Psoas muscle (tissue), 7 donors: ENCODE measurements at regions not wholly inside any gene's neighbourhood (a gene's known extent, or its start where the extent isn't known, plus 50 kb on each side); places are given as distances from the start of the nearest gene placed in this dataset.

Experiments used
- ATAC-seq, 4 donors: fragments of 200-7000 bp; cut with Tn5 transposase; one replicate each; pipeline ENCODE4 v1.9.1; 2020; ENCODE audit warnings: moderate library complexity in 3 of 4, mild to moderate bottlenecking in 2 of 4
- DNase-seq, 2 donors: peaks; one replicate each; pipeline ENCODE4 v3.0.0-alpha.2; 2020
- H3K27ac ChIP-seq: fragments of 200-600 bp; one replicate; pipeline ENCODE4 v1.8.0; 2022
- H3K27me3 ChIP-seq, 3 donors: fragments of 200-600 bp in 1 of 3; one replicate each; pipeline versions ENCODE4 v1.6.1 to v1.8.0; 2013 to 2022; ENCODE audit warnings: low read length in 2 of 3, mild to moderate bottlenecking in 2 of 3, moderate library complexity in 1 of 3; ENCODE audit not compliant: insufficient read depth in 3 of 3
- H3K36me3 ChIP-seq, 2 donors: fragments of 200-600 bp in 1 of 2; one replicate each; pipeline versions ENCODE4 v1.6.1 to v1.8.0; 2013 to 2022; ENCODE audit warnings: low read depth in 1 of 2, mild to moderate bottlenecking in 1 of 2, moderate library complexity in 1 of 2; ENCODE audit not compliant: insufficient read depth in 1 of 2
- H3K4me1 ChIP-seq: fragments of 200-600 bp; one replicate; pipeline ENCODE4 v1.8.0; 2022
- H3K4me3 ChIP-seq: fragments of 200-600 bp; one replicate; pipeline ENCODE4 v1.8.0; 2022; ENCODE audit warnings: mild to moderate bottlenecking
- H3K9me3 ChIP-seq: fragments of 200-600 bp; one replicate; pipeline ENCODE4 v1.8.0; 2022
- WGBS, 3 donors: extraction: QIAGEN DNeasy Blood & Tissue Kit; methylation state at CpG; one replicate each; pipeline versions ENCODE4 v1.1.6 to v1.1.7; 2013; 5-methylcytosine and 5-hydroxymethylcytosine counted together
- intact Hi-C, 2 donors: fragments of 100-400 bp; cut with DNase I; formaldehyde crosslinking; loops; one replicate each; pipeline versions ENCODE4 v1.11.0 to v1.14.2; 2022
- TF ChIP-seq, protein P1 (sequence below): fragments of 200-600 bp; IDR thresholded peaks from one replicate; pipeline ENCODE4 v1.8.0; 2022; ENCODE audit warnings: antibody characterized with exemption
- donor health status: healthy with polysubstance abuse.
- donor health status: DM: no; HTN: no; CAD: no; lungs with moderate emphysema.
- donor health status: Bipolar disorder and iron deficiency.
- donor health status: healthy.
- donor health status: DM: yes; HTN: yes; CAD: no.
- donor health status: DM: no; HTN: no; CAD: no.
- donor health status: DM: yes; HTN: yes; CAD: no.

DNA sequence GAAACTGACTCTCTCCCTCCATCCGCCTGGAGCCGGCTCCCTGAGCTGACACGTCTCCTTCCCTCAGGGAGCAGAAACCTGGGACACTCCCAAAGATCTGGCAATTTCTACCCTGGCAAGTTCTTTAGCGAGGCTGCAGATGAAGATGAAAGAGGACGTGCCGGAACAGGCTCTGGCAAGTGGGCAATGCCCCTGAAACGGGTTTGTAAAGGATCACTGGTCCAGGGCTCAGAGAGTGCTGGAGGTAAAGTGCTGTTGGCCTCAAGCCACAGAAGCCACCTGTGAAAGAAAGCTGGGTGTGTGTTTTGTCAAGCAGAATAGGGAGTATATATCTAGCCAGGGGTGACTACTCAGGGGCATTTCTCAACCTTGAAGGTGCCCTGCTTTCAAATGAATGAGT, 131.4 kb upstream of the ATP6AP2 start:
- H3K27ac ChIP-seq, result no peak overlapping the region
- H3K4me3 ChIP-seq, result no peak overlapping the region
- peaks cover 3% of the 10 kb centered on the region for H3K9me3 ChIP-seq
- ATAC-seq (no peak), DNase-seq (no peak)
- WGBS, 3 donors, result 62 to 72% (median 65%) methylated on average over 7 of the region's 7 CpGs
- peaks cover 0 to 24% (median 0%) of the 10 kb centered on the region in 3 donors for H3K27me3 ChIP-seq
- no peaks in the 10 kb centered on the region for H3K36me3 ChIP-seq
- no peaks in the 10 kb centered on the region for H3K4me1 ChIP-seq
- TF ChIP-seq, protein P1, sequence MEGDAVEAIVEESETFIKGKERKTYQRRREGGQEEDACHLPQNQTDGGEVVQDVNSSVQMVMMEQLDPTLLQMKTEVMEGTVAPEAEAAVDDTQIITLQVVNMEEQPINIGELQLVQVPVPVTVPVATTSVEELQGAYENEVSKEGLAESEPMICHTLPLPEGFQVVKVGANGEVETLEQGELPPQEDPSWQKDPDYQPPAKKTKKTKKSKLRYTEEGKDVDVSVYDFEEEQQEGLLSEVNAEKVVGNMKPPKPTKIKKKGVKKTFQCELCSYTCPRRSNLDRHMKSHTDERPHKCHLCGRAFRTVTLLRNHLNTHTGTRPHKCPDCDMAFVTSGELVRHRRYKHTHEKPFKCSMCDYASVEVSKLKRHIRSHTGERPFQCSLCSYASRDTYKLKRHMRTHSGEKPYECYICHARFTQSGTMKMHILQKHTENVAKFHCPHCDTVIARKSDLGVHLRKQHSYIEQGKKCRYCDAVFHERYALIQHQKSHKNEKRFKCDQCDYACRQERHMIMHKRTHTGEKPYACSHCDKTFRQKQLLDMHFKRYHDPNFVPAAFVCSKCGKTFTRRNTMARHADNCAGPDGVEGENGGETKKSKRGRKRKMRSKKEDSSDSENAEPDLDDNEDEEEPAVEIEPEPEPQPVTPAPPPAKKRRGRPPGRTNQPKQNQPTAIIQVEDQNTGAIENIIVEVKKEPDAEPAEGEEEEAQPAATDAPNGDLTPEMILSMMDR, result no peak
- intact Hi-C loops, result no loop called here

GRCh38 chrX:40448793-40449192, 132.0 kb upstream of the ATP6AP2 start:
- peaks cover 3% of the 10 kb centered on the region for H3K9me3 ChIP-seq
- WGBS, 3 donors, result 65 to 79% (median 69%) methylated on average over 6 of the region's 6 CpGs
- H3K27ac ChIP-seq, result no peak overlapping the region
- H3K4me1 ChIP-seq, result no peaks in the 10 kb centered on the region
- DNase-seq (no peak), ATAC-seq (no peak)
- H3K27me3 ChIP-seq, result peaks cover 0 to 24% (median 0%) of the 10 kb centered on the region in 3 donors
- H3K36me3 ChIP-seq, result no peaks in the 10 kb centered on the region
- TF ChIP-seq, protein P1, result no peak
- H3K4me3 ChIP-seq, result no peak overlapping the region
- intact Hi-C loops, result no loop called here

DNA sequence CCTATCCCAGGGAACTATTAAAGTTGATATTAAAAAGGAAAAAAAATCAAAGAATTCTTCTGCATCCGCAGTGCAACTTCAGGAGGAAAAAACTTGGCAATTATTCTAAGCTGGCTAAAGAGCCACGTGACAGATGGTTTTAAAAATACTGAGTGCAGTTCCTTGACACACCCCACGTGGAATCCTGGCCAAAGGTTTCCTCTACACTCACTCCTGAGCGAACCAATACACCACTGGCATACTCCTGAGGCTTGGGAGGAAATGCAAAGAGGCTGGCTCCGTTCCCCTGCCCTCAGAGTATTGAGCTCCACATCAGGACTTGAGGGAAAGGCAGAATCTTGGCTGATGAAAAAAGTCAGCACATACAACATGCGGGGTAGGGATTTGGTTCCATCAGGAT, 133.8 kb upstream of the ATP6AP2 start:
- H3K4me3 ChIP-seq, result no peak overlapping the region
- ATAC-seq (no peak), DNase-seq (no peak)
- H3K27me3 ChIP-seq, result peaks cover 0 to 30% (median 0%) of the 10 kb centered on the region in 3 donors
- no peaks in the 10 kb centered on the region for H3K4me1 ChIP-seq
- intact Hi-C loops, result no loop called here
- no peak overlapping the region for H3K27ac ChIP-seq
- 34 to 42% (median 34%) methylated on average over 6 of the region's 6 CpGs for WGBS, 3 donors
- H3K36me3 ChIP-seq, result no peaks in the 10 kb centered on the region
- TF ChIP-seq, protein P1, result no peak
- H3K9me3 ChIP-seq, result no peaks in the 10 kb centered on the region

GRCh38 chrX:40445691-40446090, 135.1 kb upstream of the ATP6AP2 start:
- H3K27ac ChIP-seq, result no peak overlapping the region
- H3K27me3 ChIP-seq, result peaks cover 0 to 34% (median 0%) of the 10 kb centered on the region in 3 donors
- TF ChIP-seq, protein P1, result no peak
- DNase-seq, result no peak
- intact Hi-C loops, result no loop called here
- no peaks in the 10 kb centered on the region for H3K9me3 ChIP-seq
- no peaks in the 10 kb centered on the region for H3K4me1 ChIP-seq
- no peak for ATAC-seq
- H3K4me3 ChIP-seq, result no peak overlapping the region
- WGBS, 3 donors, result 64 to 94% (median 72%) methylated on average over 3 of the region's 3 CpGs
- no peaks in the 10 kb centered on the region for H3K36me3 ChIP-seq

GRCh38 chrX:40444798-40445496, 135.8 kb upstream of the ATP6AP2 start:
- WGBS, 3 donors, result 82 to 98% (median 88%) methylated on average over 6 to 12 of the region's 12 CpGs
- H3K4me1 ChIP-seq, result no peaks in the 10 kb centered on the region
- H3K27me3 ChIP-seq, result peaks cover 0 to 35% (median 0%) of the 10 kb centered on the region in 3 donors
- no peak for ATAC-seq
- H3K4me3 ChIP-seq, result no peak overlapping the region
- intact Hi-C loops, result no loop called here
- no peaks in the 10 kb centered on the region for H3K9me3 ChIP-seq
- no peaks in the 10 kb centered on the region for H3K36me3 ChIP-seq
- TF ChIP-seq, protein P1, result no peak
- DNase-seq, result no peak
- no peak overlapping the region for H3K27ac ChIP-seq
